Spleen (tissue), 11 donors: ENCODE measurements at regions not wholly inside any gene's neighbourhood (a gene's known extent, or its start where the extent isn't known, plus 50 kb on each side); places are given as distances from the start of the nearest gene placed in this dataset.

Source experiments
- DNase-seq: peaks from one replicate; pipeline ENCODE4 v3.0.0-alpha.2; 2020
- H3K27ac ChIP-seq, 8 donors: fragments of 200-600 bp; sonication (generic) in 7 of 8; 1 replicate in 4 of 8; 2 replicates in 4 of 8; pipeline versions ENCODE4 v1.5.0 to v1.8.0; 2016 to 2021; ENCODE audit warnings: inconsistent platforms in 4 of 8, mild to moderate bottlenecking in 4 of 8, moderate library complexity in 1 of 8
- H3K27me3 ChIP-seq, 7 donors: fragments of 200-600 bp; sonication (generic) in 6 of 7; replicated peaks in 1 of 7; 1 replicate in 4 of 7; 2 replicates in 3 of 7; pipeline versions ENCODE4 v1.5.0 to v1.8.0; 2016 to 2021; ENCODE audit warnings: inconsistent platforms in 3 of 7, mild to moderate bottlenecking in 1 of 7
- H3K36me3 ChIP-seq, 6 donors: fragments of 200-600 bp; sonication (generic) in 5 of 6; 1 replicate in 4 of 6; 2 replicates in 2 of 6; pipeline versions ENCODE4 v1.5.0 to v1.8.0; 2016 to 2021; ENCODE audit warnings: inconsistent platforms in 2 of 6
- H3K4me1 ChIP-seq, 6 donors: fragments of 200-600 bp; sonication (generic) in 5 of 6; 1 replicate in 3 of 6; 2 replicates in 3 of 6; pipeline versions ENCODE4 v1.5.0 to v1.8.0; 2016 to 2021; ENCODE audit warnings: inconsistent platforms in 3 of 6
- H3K4me3 ChIP-seq, 8 donors: fragments of 200-600 bp; sonication (generic) in 7 of 8; 1 replicate in 4 of 8; 2 replicates in 4 of 8; pipeline versions ENCODE4 v1.5.0 to v1.8.0; 2016 to 2021; ENCODE audit warnings: inconsistent platforms in 4 of 8, mild to moderate bottlenecking in 4 of 8, moderate library complexity in 2 of 8
- H3K9me3 ChIP-seq, 8 donors: fragments of 200-600 bp; sonication (generic) in 7 of 8; 1 replicate in 4 of 8; 2 replicates in 4 of 8; pipeline versions ENCODE4 v1.5.0 to v1.8.0; 2016 to 2021; ENCODE audit warnings: inconsistent platforms in 4 of 8
- POLR2A ChIP-seq, 3 donors: fragments of 450-650 bp; IDR thresholded peaks; one replicate each; pipeline ENCODE4 v1.5.1; 2017; ENCODE audit warnings: antibody characterized with exemption in 3 of 3, mild to moderate bottlenecking in 1 of 3
- POLR2AphosphoS5 ChIP-seq, 3 donors: sonication (generic); formaldehyde crosslinking; IDR thresholded peaks; one replicate each; pipeline ENCODE4 v1.5.1; 2017; ENCODE audit warnings: antibody characterized with exemption in 3 of 3
- WGBS, 5 donors: extraction: QIAGEN DNeasy Blood & Tissue Kit in 3 of 5; methylation state at CpG; one replicate each; pipeline versions ENCODE4 v1.1.5 to v1.1.7; 2013 to 2018; 5-methylcytosine and 5-hydroxymethylcytosine counted together
- intact Hi-C: fragments of 100-400 bp; cut with DNase I; formaldehyde crosslinking; loops from one replicate; pipeline ENCODE4 v1.15.0; 2023; ENCODE audit warnings: low total_unique reads
- TF ChIP-seq, protein P1 (sequence below), 11 experiments: fragments of 200-600 bp in 7 of 11; fragments of 450-650 bp in 4 of 11; sonication (generic) in 4 of 11; IDR thresholded peaks in 8 of 11; conservative IDR thresholded peaks in 3 of 11; 1 replicate in 7 of 11; 2 replicates in 4 of 11; pipeline versions ENCODE4 v1.4.0 to v1.8.0; 2016 to 2021; ENCODE audit warnings: antibody characterized with exemption in 11 of 11, inconsistent platforms in 4 of 11, mild to moderate bottlenecking in 1 of 11
- donor health status: healthy with polysubstance abuse.
- donor health status: DM: no; HTN: no; CAD: no; lungs with moderate emphysema.
- donor health status: DM: no; HTN: no; CAD: no.
- donor health status: Bipolar disorder and iron deficiency.
- donor health status: healthy.
- donor health status: DM: no; HTN: no; CAD: no.
- donor health status: DM: yes; HTN: yes; CAD: no.

DNA sequence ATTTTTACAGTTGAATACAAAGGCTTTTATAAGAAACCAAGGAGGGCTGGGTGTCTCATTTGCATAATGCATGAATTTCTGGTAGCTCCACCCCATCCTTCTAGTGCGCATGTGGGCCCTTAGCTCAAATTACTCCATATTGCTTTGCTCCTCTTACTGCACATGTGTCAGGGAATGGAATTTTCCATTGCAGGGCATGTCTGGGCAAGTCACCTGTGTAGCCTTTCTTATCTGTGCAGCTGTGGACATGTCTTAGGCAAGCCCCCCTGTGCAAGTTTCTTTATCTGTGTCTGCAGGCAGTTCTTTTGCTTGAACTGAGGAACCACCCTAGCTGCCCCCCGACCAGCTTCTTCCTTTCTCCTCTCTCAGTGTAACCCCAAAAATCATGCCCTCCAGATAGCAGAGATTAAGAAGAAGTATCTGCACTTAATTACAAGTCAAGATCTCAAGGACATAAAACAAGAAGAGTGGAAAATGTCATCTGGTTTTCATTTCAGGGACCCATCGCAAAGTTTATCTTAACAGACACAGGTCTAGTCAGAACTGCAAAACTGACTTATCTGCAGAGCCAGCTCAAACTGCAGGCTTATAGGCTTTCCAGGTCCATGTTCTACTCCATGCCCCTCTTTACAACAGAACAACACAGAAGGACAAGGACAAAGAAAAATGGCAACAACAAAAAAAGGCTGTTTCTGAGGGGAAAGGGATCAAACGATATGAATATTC is 137.9 kb upstream of the HS3ST4 start:
- TF ChIP-seq, protein P1, sequence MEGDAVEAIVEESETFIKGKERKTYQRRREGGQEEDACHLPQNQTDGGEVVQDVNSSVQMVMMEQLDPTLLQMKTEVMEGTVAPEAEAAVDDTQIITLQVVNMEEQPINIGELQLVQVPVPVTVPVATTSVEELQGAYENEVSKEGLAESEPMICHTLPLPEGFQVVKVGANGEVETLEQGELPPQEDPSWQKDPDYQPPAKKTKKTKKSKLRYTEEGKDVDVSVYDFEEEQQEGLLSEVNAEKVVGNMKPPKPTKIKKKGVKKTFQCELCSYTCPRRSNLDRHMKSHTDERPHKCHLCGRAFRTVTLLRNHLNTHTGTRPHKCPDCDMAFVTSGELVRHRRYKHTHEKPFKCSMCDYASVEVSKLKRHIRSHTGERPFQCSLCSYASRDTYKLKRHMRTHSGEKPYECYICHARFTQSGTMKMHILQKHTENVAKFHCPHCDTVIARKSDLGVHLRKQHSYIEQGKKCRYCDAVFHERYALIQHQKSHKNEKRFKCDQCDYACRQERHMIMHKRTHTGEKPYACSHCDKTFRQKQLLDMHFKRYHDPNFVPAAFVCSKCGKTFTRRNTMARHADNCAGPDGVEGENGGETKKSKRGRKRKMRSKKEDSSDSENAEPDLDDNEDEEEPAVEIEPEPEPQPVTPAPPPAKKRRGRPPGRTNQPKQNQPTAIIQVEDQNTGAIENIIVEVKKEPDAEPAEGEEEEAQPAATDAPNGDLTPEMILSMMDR (IDR thresholded peaks at IDR 0.05 in 8 of 11, conservative IDR thresholded peaks at IDR 0.05 in 3 of 11), result no peak
- TF ChIP-seq POLR2A (IDR thresholded peaks at IDR 0.05), result no peak
- no peak for TF ChIP-seq POLR2AphosphoS5 (IDR thresholded peaks at IDR 0.05)
- no peak overlapping the region for H3K4me3 ChIP-seq
- H3K4me1 ChIP-seq, result no peaks in the 10 kb centered on the region
- H3K27me3 ChIP-seq, result peaks cover 0 to 3% (median 0%) of the 10 kb centered on the region in 7 donors
- no peak overlapping the region for H3K27ac ChIP-seq
- H3K9me3 ChIP-seq, result peaks cover 0 to 26% (median 8%) of the 10 kb centered on the region in 8 donors
- no peaks in the 10 kb centered on the region for H3K36me3 ChIP-seq
- no peak for DNase-seq
- 73 to 86% (median 82%) methylated on average over 4 of the region's 4 CpGs for WGBS, 5 donors
- intact Hi-C loops, result no loop called here

DNA sequence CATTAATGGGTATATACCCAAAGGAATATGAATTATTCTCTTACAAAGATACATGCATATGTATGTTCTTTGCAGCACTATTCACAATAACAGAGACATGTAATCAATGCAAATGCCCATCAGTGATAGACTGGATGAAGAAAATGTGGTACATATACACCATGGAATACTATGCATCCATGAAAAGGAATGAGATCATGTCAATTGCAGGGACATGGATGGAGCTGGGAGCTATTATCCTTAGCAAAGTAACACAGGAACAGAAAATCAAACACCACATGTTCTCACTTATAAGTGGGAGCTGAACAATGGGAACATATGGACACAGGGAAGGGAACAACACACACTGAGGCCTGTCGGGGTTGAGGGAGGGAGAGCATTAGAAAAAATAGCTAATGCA is 141.1 kb upstream of the HS3ST4 start:
- Histone ChIP-seq H3K36me3 (no peaks in the 10 kb centered on the region), H3K4me3 (no peak overlapping the region), H3K9me3 (peaks cover 0 to 22% (median 7%) of the 10 kb centered on the region in 8 donors), H3K4me1 (peaks cover 0 to 14% (median 0%) of the 10 kb centered on the region in 6 donors), H3K27me3 (peaks cover 0 to 3% (median 0%) of the 10 kb centered on the region in 7 donors), H3K27ac (no peak overlapping the region)
- DNase-seq, result no peak
- WGBS, 5 donors, result 91 to 100% (median 92%) methylated on average over 1 of the region's 1 CpG
- intact Hi-C loops, result no loop called here
- no peak for TF ChIP-seq POLR2AphosphoS5 (IDR thresholded peaks at IDR 0.05)
- no peak for TF ChIP-seq POLR2A (IDR thresholded peaks at IDR 0.05)
- TF ChIP-seq, protein P1 (IDR thresholded peaks at IDR 0.05 in 8 of 11, conservative IDR thresholded peaks at IDR 0.05 in 3 of 11), result no peak

DNA sequence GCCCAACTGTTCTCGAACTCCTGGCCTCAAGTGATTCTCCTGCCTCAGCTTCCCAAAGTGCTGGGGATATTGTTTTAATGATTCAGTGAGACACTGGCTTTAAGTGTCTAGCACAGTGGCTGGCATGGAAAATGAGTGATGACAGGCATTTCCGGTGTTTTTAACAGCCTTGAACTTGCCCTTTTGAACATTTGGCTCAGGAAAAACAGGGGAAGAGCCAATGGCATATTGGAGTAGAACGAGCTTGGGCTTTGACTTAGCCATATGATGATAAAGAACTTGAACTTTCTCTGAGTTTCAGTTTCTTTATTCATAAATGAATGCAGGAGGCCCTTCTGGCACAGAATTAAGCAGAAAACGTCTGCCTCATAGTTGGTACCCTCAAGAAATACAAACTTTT is 145.0 kb upstream of the HS3ST4 start:
- peaks cover 0 to 17% (median 3%) of the 10 kb centered on the region in 8 donors for H3K9me3 ChIP-seq
- no peak overlapping the region for H3K4me3 ChIP-seq
- no peaks in the 10 kb centered on the region for H3K36me3 ChIP-seq
- intact Hi-C loops, result no loop called here
- 34 to 58% (median 45%) methylated on average over 4 of the region's 4 CpGs for WGBS, 5 donors
- peaks cover 0 to 14% (median 0%) of the 10 kb centered on the region in 6 donors for H3K4me1 ChIP-seq
- peak overlapping the region in 1 of 8 donors; percentile 30 for H3K27ac ChIP-seq
- no peak for DNase-seq
- no peaks in the 10 kb centered on the region for H3K27me3 ChIP-seq
- no peak for TF ChIP-seq POLR2AphosphoS5 (IDR thresholded peaks at IDR 0.05)
- TF ChIP-seq POLR2A (IDR thresholded peaks at IDR 0.05), result no peak
- TF ChIP-seq, protein P1 (IDR thresholded peaks at IDR 0.05 in 8 of 11, conservative IDR thresholded peaks at IDR 0.05 in 3 of 11), result no peak

DNA sequence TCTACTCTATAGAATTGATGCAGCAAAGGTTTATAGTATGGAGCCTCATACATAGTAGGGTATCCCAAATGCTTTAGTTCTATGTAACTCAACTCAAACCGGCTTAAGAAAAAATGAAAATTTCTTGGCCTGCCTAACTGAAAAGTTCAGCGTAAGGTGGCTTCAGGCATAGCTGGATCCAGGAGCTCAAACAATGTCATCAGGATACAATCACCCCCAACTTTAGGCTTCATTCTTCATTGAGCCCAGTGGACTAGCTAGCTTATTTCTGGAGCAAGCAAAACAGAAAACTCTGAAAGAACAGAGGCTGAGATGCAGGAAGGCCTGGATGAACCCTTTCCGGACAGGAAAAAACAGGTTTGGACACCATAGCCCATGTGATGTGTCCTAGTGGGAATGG is 147.5 kb upstream of the HS3ST4 start:
- no peaks in the 10 kb centered on the region for H3K36me3 ChIP-seq
- TF ChIP-seq, protein P1 (IDR thresholded peaks at IDR 0.05 in 8 of 11, conservative IDR thresholded peaks at IDR 0.05 in 3 of 11), result no peak
- TF ChIP-seq POLR2A (IDR thresholded peaks at IDR 0.05) (no peak), POLR2AphosphoS5 (IDR thresholded peaks at IDR 0.05) (no peak)
- H3K4me3 ChIP-seq, result no peak overlapping the region
- no peak overlapping the region for H3K27ac ChIP-seq
- H3K9me3 ChIP-seq, result peaks cover 0 to 4% (median 0%) of the 10 kb centered on the region in 8 donors
- DNase-seq, result no peak
- H3K4me1 ChIP-seq, result peaks cover 0 to 14% (median 0%) of the 10 kb centered on the region in 6 donors
- H3K27me3 ChIP-seq, result no peaks in the 10 kb centered on the region
- intact Hi-C loops, result no loop called here
- WGBS, 5 donors, result 64 to 96% (median 81%) methylated on average over 3 of the region's 3 CpGs
